GM13977 (cell line): ENCODE measurements at regions not wholly inside any gene's neighbourhood (a gene's known extent, or its start where the extent isn't known, plus 50 kb on each side); places are given as distances from the start of the nearest gene placed in this dataset.

ENCODE experiments used
- DNase-seq: peaks from one replicate; pipeline ENCODE4 v3.0.0; 2012; ENCODE audit warnings: low spot score
- in situ Hi-C: fragments of 300-500 bp; cut with MboI; formaldehyde crosslinking; loops from one replicate; pipeline ENCODE4 v1.12.0; 2022; ENCODE audit warnings: low sequenced_read_pairs, low pct_unique_long_range_greater_than_20kb, mixed read lengths, inconsistent platforms; ENCODE audit not compliant: unreplicated experiment
- TF ChIP-seq, protein P1 (sequence below): IDR thresholded peaks from 2 replicates; pipeline ENCODE4 v1.5.1; 2012; ENCODE audit warnings: mild to moderate bottlenecking, control low read depth; ENCODE audit not compliant: insufficient read depth; ENCODE audit errors: extremely low read depth, missing control alignments

DNA sequence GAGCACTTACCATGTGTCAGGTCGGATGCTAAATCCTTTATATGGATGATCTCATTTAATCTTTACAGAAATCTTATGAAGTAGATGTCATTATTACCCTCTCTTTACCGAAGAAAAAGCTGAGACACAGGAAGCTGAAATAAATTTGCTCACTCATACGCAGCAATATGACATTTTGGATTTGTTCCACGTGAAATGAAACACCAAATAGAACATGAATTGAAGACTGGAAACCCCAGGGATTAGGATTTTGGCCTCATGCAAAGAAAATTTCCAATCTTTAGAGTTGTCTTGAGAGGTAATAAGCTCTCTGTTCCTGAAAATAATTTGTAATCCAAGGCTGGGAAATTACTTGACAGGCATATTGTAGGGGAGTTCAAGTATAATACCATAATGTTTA lies 354.4 kb upstream of the CLNK start:
- DNase-seq = no peak
- in situ Hi-C loops = no loop called here
- TF ChIP-seq, protein P1, sequence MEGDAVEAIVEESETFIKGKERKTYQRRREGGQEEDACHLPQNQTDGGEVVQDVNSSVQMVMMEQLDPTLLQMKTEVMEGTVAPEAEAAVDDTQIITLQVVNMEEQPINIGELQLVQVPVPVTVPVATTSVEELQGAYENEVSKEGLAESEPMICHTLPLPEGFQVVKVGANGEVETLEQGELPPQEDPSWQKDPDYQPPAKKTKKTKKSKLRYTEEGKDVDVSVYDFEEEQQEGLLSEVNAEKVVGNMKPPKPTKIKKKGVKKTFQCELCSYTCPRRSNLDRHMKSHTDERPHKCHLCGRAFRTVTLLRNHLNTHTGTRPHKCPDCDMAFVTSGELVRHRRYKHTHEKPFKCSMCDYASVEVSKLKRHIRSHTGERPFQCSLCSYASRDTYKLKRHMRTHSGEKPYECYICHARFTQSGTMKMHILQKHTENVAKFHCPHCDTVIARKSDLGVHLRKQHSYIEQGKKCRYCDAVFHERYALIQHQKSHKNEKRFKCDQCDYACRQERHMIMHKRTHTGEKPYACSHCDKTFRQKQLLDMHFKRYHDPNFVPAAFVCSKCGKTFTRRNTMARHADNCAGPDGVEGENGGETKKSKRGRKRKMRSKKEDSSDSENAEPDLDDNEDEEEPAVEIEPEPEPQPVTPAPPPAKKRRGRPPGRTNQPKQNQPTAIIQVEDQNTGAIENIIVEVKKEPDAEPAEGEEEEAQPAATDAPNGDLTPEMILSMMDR = no peak

DNA sequence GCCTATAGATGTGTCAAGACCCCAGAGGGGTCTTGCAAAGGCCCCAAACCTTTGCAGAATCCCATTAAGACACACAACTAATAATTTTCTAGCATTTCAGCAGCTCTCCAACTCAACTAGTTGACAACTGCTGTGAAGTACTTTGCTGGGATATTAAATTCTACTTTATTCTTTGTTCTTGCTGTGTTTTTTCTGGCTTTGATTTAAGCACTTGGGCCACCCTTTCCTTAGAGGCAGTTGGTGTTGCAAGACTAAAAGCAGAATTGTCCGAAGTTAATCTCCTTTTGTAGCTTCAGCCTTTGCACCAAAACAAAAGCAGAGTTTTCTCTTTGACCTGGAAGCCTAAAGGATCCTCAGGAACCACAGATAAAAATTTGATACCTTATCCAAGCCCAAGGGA lies 353.1 kb upstream of the CLNK start:
- no peak for DNase-seq

DNA sequence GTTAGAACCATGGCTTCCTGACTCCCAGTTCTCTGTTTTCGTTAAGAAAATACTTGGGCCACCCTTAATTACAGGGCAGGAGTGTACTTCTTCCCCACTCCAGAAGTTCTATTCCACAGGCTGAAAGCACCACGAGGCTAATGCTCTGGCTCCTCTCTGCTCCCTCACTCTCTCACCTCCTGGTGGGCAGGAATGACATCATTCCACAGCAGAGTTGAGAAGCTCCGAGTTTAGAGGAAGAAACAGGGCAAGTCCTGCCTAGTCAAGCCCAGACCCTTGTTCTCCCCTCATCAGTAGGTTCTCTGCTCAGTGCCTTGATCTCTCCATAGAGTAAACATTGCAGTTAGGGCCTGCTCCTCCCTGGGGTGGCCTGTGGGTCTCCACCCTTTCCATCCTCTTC lies 343.8 kb upstream of the CLNK start:
- no peak for DNase-seq
- TF ChIP-seq, protein P1 = no peak
- in situ Hi-C loops = no loop called here

More for the DNA sequence above, 353.1 kb upstream of the CLNK start:
- in situ Hi-C loops = no loop called here
- TF ChIP-seq, protein P1 = no peak

DNA sequence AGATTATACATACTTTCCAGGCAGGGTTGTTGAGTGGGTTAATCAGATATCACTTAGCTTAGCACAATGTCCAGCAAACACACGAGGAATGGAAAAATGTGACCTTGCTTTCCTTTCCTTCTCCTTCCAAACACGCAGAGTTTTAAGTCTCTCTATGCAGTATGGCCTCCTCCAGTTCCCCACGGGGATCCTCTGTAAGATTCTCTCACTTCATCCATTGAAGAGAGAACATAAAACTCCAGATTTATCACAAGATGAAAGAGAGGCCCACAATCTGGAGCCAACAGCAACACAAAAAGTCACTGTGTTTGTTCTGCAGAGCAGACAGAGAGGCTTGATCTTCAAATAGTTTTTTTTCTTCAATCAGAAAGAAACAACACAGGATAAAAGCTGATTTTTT lies 336.8 kb upstream of the CLNK start:
- DNase-seq = no peak
- TF ChIP-seq, protein P1 = no peak
- in situ Hi-C loops = no loop called here

DNA sequence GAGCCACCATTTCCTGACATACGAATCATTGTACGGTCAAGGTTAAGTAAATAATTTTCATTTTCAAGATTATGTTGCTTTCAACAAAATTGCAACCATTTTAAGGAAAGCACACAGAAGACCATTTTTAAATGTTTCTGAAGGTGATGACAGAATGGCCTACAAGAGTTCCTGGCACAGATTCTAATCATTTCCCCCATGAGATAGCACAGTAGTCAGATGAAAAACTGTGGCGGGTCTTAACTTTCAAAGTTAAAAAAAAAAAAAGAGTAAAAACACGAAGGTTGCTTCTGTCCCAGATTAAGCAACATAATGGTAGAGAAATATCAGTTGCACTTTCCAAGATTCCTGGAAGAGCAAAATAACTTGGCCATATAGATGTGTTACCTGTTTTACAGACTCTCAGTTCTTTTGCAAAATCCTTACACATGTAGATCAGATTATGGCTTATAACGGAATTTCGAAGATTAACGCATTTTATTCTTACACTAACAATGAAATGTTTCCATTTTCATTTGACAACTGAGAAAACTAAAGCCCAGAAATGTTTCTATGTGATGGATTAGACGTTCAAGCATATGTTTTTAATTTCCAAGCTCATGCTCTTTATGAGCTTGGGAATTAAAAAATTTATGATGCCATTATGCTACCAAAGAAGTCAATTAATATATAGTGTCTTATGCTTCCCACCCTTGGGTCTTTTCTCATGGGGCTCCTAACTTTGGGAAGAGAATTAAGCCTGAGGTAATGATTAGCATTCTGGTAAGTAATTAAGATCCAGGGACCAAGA lies 335.1 kb upstream of the CLNK start:
- in situ Hi-C loops = no loop called here
- TF ChIP-seq, protein P1 = no peak
- DNase-seq = no peak

DNA sequence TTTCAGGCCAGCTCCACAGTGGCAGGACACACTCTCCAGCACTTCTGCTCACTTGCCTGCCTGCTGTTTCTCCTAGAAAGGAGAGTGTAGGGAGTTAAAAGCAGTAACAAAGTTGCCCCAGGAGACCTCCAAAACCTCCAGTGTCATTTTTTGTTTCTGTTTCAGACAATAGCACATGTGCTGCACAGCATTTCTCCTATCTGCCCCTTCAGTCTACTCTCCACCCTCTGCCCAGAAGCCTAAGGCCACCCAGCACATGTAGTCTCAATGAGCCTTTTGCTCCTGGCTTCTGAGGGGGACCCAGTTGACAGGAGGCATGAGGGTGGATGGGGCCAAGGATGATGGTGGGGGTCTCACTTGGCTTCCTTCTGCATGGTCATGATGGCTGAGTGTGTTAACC lies 329.6 kb upstream of the CLNK start:
- TF ChIP-seq, protein P1 = no peak
- no peak for DNase-seq
- in situ Hi-C loops = no loop called here
